ENCODE measurements at regions not wholly inside any gene's neighbourhood (a gene's known extent, or its start where the extent isn't known, plus 50 kb on each side); places are given as distances from the start of the nearest gene placed in this dataset.

DNA sequence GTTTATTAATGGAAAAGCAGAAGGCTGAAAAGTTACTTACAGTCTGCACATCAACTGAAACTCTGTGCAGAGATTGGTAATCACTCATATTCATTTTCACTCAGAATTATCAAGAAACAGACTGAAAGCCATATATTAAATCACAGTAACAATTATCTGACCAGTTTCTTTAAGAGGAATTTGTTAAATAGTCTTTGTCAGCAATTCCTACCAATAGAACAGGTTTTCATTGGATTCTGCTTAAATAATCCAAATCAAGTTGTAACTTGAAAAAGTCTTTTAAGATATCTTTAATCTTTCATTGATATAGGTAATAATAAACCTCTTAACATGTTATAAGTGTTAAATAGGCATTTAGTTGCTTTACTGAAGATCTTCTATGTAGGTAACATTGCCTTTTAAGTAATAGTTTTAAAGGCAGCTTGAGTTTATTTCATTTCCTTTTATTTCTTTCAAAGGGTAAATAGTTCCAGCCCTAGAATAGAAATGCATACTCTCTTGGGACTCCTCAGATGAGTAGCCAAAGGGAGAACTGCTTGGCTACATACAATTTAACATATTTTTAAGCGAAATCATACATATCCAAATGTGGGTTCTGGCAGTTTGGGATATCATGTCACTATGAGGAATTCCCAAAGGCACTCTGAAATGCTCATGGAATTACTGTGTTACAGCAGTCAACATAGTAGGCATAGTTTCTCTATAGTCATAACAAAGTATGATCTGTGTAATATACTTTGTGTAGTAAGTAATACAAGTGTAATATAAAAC, 326.0 kb upstream of the SPRY2 start:
- no peak for DNase-seq (ENCODE audit: low spot score)
- TF ChIP-seq, protein P1, sequence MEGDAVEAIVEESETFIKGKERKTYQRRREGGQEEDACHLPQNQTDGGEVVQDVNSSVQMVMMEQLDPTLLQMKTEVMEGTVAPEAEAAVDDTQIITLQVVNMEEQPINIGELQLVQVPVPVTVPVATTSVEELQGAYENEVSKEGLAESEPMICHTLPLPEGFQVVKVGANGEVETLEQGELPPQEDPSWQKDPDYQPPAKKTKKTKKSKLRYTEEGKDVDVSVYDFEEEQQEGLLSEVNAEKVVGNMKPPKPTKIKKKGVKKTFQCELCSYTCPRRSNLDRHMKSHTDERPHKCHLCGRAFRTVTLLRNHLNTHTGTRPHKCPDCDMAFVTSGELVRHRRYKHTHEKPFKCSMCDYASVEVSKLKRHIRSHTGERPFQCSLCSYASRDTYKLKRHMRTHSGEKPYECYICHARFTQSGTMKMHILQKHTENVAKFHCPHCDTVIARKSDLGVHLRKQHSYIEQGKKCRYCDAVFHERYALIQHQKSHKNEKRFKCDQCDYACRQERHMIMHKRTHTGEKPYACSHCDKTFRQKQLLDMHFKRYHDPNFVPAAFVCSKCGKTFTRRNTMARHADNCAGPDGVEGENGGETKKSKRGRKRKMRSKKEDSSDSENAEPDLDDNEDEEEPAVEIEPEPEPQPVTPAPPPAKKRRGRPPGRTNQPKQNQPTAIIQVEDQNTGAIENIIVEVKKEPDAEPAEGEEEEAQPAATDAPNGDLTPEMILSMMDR (IDR thresholded peaks at IDR 0.05; ENCODE audit: extremely low read depth, insufficient read depth, missing control alignments): no peak
- in situ Hi-C loops (cut with MboI; ENCODE audit: low pct_unique_long_range_greater_than_20kb, low sequenced_read_pairs, unreplicated experiment): no loop called here

DNA sequence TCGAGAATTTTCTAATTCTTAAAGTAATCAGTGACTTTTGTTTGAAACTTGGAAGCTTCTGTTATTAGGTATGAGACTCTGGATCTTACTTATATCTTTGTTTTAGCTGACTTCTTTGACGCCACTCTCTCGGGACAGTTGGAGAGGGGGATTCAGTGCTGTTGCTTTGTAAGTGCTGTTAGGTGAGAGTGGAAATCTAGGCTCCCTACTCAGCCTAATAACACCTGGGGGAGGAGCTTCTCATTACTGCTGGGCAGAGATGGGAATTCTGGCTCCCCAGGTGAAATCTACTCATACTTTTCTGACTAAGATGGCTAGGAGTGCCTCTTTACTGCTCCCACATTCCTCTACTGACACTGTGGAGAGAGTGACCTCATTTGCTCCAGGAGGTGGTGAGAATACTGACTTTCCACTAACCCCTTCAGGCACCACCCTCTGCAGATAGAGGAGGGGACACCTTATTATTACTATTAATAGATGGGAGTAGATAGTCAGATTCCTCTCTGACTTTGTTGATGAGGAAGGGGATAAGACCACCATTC, 324.9 kb upstream of the SPRY2 start:
- in situ Hi-C loops (cut with MboI; ENCODE audit: low pct_unique_long_range_greater_than_20kb, low sequenced_read_pairs, unreplicated experiment): no loop called here
- no peak for DNase-seq (ENCODE audit: low spot score)
- TF ChIP-seq, protein P1 (IDR thresholded peaks at IDR 0.05; ENCODE audit: extremely low read depth, insufficient read depth, missing control alignments): no peak

DNA sequence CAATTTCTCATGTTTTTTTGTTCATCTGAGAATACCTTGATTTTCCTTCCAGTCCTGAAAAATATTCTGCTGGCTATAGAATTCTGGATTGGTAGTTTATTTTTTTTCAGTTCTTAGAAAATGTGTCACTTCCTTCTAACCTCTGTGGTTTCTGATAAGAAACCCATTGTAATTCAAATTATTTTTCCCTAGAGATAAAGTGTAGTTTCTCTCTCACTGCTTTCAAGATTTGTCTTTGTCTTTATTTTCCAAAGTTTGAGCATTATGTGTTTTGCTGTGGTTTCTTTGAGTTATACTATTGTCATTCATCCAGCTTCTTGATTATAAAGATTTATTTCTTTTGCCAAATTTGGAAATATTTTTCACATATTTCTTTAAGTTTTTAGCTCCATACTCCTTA, 324.0 kb upstream of the SPRY2 start:
- no peak for DNase-seq (ENCODE audit: low spot score)
- TF ChIP-seq, protein P1 (IDR thresholded peaks at IDR 0.05; ENCODE audit: extremely low read depth, insufficient read depth, missing control alignments): no peak
- in situ Hi-C loops (cut with MboI; ENCODE audit: low pct_unique_long_range_greater_than_20kb, low sequenced_read_pairs, unreplicated experiment): no loop called here

DNA sequence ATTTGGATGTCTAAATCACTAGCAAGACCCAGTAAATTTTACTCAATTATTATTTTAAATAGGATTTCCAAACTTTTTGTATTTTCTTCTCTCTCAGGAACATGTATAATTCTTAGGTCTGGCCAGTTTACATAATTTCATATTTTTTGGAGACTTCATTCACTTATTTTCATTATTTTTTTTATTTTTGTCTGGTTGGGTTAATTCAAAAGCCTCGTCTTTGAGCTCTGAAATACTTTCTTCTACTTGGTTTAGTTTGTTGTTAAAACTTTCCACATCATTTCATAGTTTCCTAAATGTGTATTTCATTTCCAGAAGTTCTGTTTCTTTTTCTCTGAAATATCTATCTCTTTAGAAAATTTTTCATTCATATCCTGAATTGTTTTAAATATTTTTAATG, 322.9 kb upstream of the SPRY2 start:
- in situ Hi-C loops (cut with MboI; ENCODE audit: low pct_unique_long_range_greater_than_20kb, low sequenced_read_pairs, unreplicated experiment): no loop called here
- DNase-seq (ENCODE audit: low spot score): no peak
- TF ChIP-seq, protein P1 (IDR thresholded peaks at IDR 0.05; ENCODE audit: extremely low read depth, insufficient read depth, missing control alignments): no peak

DNA sequence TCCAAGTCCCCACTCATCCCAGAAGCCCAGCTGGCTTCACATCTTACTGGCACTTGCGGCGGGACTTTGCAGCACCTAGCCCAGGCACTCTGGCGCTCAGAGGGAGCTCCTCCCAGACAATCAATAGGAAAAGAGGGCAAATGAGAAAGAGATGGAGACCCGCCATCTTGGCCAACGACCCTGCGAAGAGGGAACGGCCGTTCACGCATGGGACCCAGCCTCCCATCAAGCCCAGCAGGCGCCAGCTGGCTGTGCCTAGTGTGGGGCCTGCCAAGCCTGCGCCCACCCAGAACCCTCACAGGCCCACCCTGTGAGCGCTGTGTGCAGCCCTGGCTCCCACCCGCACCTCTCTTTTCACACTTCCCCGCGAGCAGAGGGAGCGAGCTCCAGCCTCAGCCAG, 317.8 kb upstream of the SPRY2 start:
- in situ Hi-C loops (cut with MboI; ENCODE audit: low pct_unique_long_range_greater_than_20kb, low sequenced_read_pairs, unreplicated experiment): no loop called here
- no peak for DNase-seq (ENCODE audit: low spot score)
- TF ChIP-seq, protein P1 (IDR thresholded peaks at IDR 0.05; ENCODE audit: extremely low read depth, insufficient read depth, missing control alignments): no peak

DNA sequence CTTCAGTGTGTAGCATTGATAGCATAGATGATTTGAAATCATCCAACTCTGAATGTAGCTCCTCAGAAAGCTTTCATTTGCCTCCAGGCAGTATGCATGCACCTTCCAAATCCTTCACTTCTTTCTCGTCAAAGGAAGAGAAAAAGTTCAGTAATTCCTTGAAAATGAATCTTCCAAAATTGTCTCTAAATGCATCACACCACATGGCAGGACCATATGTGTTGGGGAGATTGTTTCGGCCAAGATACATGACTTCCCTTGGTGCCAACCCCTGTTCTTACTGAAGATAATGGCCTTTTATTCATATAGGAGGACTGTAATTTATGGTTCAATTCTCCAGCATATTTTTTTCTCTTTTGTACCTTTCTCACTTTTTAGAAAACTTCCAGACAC, 315.6 kb upstream of the SPRY2 start:
- no peak for DNase-seq (ENCODE audit: low spot score)
- TF ChIP-seq, protein P1 (IDR thresholded peaks at IDR 0.05; ENCODE audit: extremely low read depth, insufficient read depth, missing control alignments): no peak
- in situ Hi-C loops (cut with MboI; ENCODE audit: low pct_unique_long_range_greater_than_20kb, low sequenced_read_pairs, unreplicated experiment): no loop called here
